Pancreas (tissue), 10 donors: ENCODE measurements at regions not wholly inside any gene's neighbourhood (a gene's known extent, or its start where the extent isn't known, plus 50 kb on each side); places are given as distances from the start of the nearest gene placed in this dataset.

Experiments
- ATAC-seq, 4 donors: fragments of 200-7000 bp; cut with Tn5 transposase; one replicate each; pipeline versions ENCODE4 v1.8.0 to v1.9.1; 2020; ENCODE audit warnings: mild to moderate bottlenecking in 4 of 4, moderate library complexity in 4 of 4
- DNase-seq, 6 donors: peaks; one replicate each; pipeline ENCODE4 v3.0.0-alpha.2; 2020
- FAIRE-seq: peaks from 2 replicates; lab custom pipeline; 2012; peaks lifted over from hg19 to GRCh38; lab: Jason Lieb, UNC
- H3K27ac ChIP-seq, 4 donors: fragments of 200-600 bp; sonication (generic); 1 replicate in 3 of 4; 2 replicates in 1 of 4; pipeline versions ENCODE4 v1.5.0 to v1.8.0; 2020
- H3K27me3 ChIP-seq, 4 donors: fragments of 200-600 bp; one replicate each; pipeline ENCODE4 v1.8.0; 2021
- H3K36me3 ChIP-seq, 3 donors: fragments of 200-600 bp; sonication (generic) in 1 of 3; one replicate each; pipeline versions ENCODE4 v1.5.0 to v1.8.0; 2020 to 2021
- H3K4me1 ChIP-seq, 3 donors: fragments of 200-600 bp; one replicate each; pipeline ENCODE4 v1.8.0; 2021
- H3K4me3 ChIP-seq, 4 donors: fragments of 200-600 bp; sonication (generic) in 2 of 4; one replicate each; pipeline versions ENCODE4 v1.5.0 to v1.8.0; 2020 to 2021
- H3K9me3 ChIP-seq, 4 donors: fragments of 200-600 bp; one replicate each; pipeline ENCODE4 v1.8.0; 2021
- CTCF ChIP-seq, 4 donors: fragments of 200-600 bp; sonication (generic) in 3 of 4; IDR thresholded peaks; one replicate each; pipeline versions ENCODE4 v1.5.0 to v1.8.0; 2021; ENCODE audit warnings: antibody characterized with exemption in 4 of 4
- WGBS, 2 donors: extraction: QIAGEN DNeasy Blood & Tissue Kit; methylation state at CpG; one replicate each; pipeline ENCODE4 v1.1.7; 2013; 5-methylcytosine and 5-hydroxymethylcytosine counted together
- intact Hi-C, 3 donors: fragments of 100-400 bp; cut with DNase I; formaldehyde crosslinking; loops; one replicate each; pipeline versions ENCODE4 v1.11.1 to v1.14.2; 2022
- donor health status: healthy with polysubstance abuse.
- donor health status: DM: no; HTN: no; CAD: no; lungs with moderate emphysema.
- donor health status: DM: no; HTN: no; CAD: no.
- donor health status: control.
- donor health status: control.
- donor health status: Bipolar disorder and iron deficiency.
- donor health status: DM: yes; HTN: yes; CAD: no.
- donor health status: DM: no; HTN: no; CAD: no.
- donor health status: DM: no; HTN: no; CAD: no.
- donor health status: DM: yes; HTN: yes; CAD: no.

- no peak for TF ChIP-seq CTCF (IDR thresholded peaks at IDR 0.05)
- Histone ChIP-seq H3K27ac (no peak overlapping the region), H3K4me3 (no peak overlapping the region), H3K4me1 (peaks cover 0 to 13% (median 10%) of the 10 kb centered on the region in 3 donors), H3K36me3 (no peaks in the 10 kb centered on the region), H3K27me3 (no peaks in the 10 kb centered on the region), H3K9me3 (no peaks in the 10 kb centered on the region)
- ATAC-seq = no peak
- FAIRE-seq = no peak
- DNase-seq = no peak
- intact Hi-C loops = loop anchor here in 1 of 3 donors (10.0 kb wide), 1 partner anchor 973 kb away; no protein-coding TSS in a partner anchor
Measured at GRCh38 chr5:39711821-39712220, 287.0 kb upstream of the DAB2 start.

- Histone ChIP-seq H3K4me1 (peaks cover 0 to 8% (median 5%) of the 10 kb centered on the region in 3 donors), H3K4me3 (no peak overlapping the region), H3K9me3 (no peaks in the 10 kb centered on the region), H3K27me3 (no peaks in the 10 kb centered on the region), H3K27ac (no peak overlapping the region), H3K36me3 (no peaks in the 10 kb centered on the region)
- intact Hi-C loops = no loop called here
- 67 to 72% methylated on average over 4 of the region's 4 CpGs for WGBS, 2 donors
- ATAC-seq (no peak), FAIRE-seq (no peak), DNase-seq (no peak)
- TF ChIP-seq CTCF (IDR thresholded peaks at IDR 0.05) = no peak
Measured at GRCh38 chr5:39709032-39709431, 284.3 kb upstream of the DAB2 start.

GRCh38 chr5:39702928-39703327, 278.1 kb upstream of the DAB2 start:
- Histone ChIP-seq H3K4me3 (no peak overlapping the region), H3K4me1 (no peaks in the 10 kb centered on the region), H3K27me3 (no peaks in the 10 kb centered on the region), H3K9me3 (no peaks in the 10 kb centered on the region), H3K27ac (no peak overlapping the region), H3K36me3 (no peaks in the 10 kb centered on the region)
- ATAC-seq = no peak
- DNase-seq = no peak
- no peak for TF ChIP-seq CTCF (IDR thresholded peaks at IDR 0.05)
- 54 to 62% methylated on average over 3 of the region's 3 CpGs for WGBS, 2 donors
- FAIRE-seq = no peak
- intact Hi-C loops = no loop called here

GRCh38 chr5:39700523-39700922, 275.7 kb upstream of the DAB2 start:
- Histone ChIP-seq H3K4me3 (no peak overlapping the region), H3K27ac (no peak overlapping the region), H3K27me3 (no peaks in the 10 kb centered on the region), H3K4me1 (peaks cover 0 to 7% (median 0%) of the 10 kb centered on the region in 3 donors), H3K36me3 (no peaks in the 10 kb centered on the region), H3K9me3 (no peaks in the 10 kb centered on the region)
- DNase-seq = no peak
- WGBS, 2 donors = 84 to 92% methylated on average over 1 of the region's 1 CpG
- ATAC-seq = no peak
- intact Hi-C loops = no loop called here
- FAIRE-seq = no peak
- no peak for TF ChIP-seq CTCF (IDR thresholded peaks at IDR 0.05)

GRCh38 chr5:39698838-39699560, 274.2 kb upstream of the DAB2 start:
- 63 to 68% methylated on average over 4 of the region's 4 CpGs for WGBS, 2 donors
- peaks cover 0 to 7% (median 0%) of the 10 kb centered on the region in 3 donors for H3K4me1 ChIP-seq
- intact Hi-C loops = no loop called here
- H3K4me3 ChIP-seq = no peak overlapping the region
- H3K36me3 ChIP-seq = no peaks in the 10 kb centered on the region
- TF ChIP-seq CTCF (IDR thresholded peaks at IDR 0.05) = no peak
- DNase-seq (no peak), FAIRE-seq (no peak), ATAC-seq (no peak)
- no peaks in the 10 kb centered on the region for H3K9me3 ChIP-seq
- H3K27me3 ChIP-seq = no peaks in the 10 kb centered on the region
- H3K27ac ChIP-seq = no peak overlapping the region
